Myocyte (in vitro differentiated cells): ENCODE measurements at regions not wholly inside any gene's neighbourhood (a gene's known extent, or its start where the extent isn't known, plus 50 kb on each side); places are given as distances from the start of the nearest gene placed in this dataset.

Experiments
- DNase-seq: peaks from one replicate; pipeline ENCODE4 v3.0.0-alpha.2; 2012; ENCODE audit warnings: low read depth

- DNase-seq = no peak
These were observed 233.1 kb upstream of the SOX11 start for GRCh38 chr2:5459041-5459440.

- no peak for DNase-seq
These were observed 227.5 kb upstream of the SOX11 start for GRCh38 chr2:5464657-5465056.

- no peak for DNase-seq
These were observed 226.3 kb upstream of the SOX11 start for GRCh38 chr2:5465859-5466258.

GRCh38 chr2:5467178-5467905 lies 224.8 kb upstream of the SOX11 start:
- DNase-seq = no peak

GRCh38 chr2:5472673-5473072 lies 219.5 kb upstream of the SOX11 start:
- DNase-seq = no peak

GRCh38 chr2:5473635-5474034 lies 218.5 kb upstream of the SOX11 start:
- no peak for DNase-seq

- no peak for DNase-seq
These were observed 217.5 kb upstream of the SOX11 start for GRCh38 chr2:5474716-5475115.

GRCh38 chr2:5479265-5479928 lies 212.8 kb upstream of the SOX11 start:
- DNase-seq = no peak

GRCh38 chr2:5482929-5483331 lies 209.3 kb upstream of the SOX11 start:
- peak; percentile 15 for DNase-seq

- DNase-seq = no peak
These were observed 207.3 kb upstream of the SOX11 start for GRCh38 chr2:5484868-5485267.

GRCh38 chr2:5491523-5491922 lies 200.7 kb upstream of the SOX11 start:
- DNase-seq = no peak

- no peak for DNase-seq
These were observed 198.9 kb upstream of the SOX11 start for GRCh38 chr2:5493256-5493655.

- no peak for DNase-seq
These were observed 198.0 kb upstream of the SOX11 start for GRCh38 chr2:5494212-5494611.

GRCh38 chr2:5495586-5495985 lies 196.6 kb upstream of the SOX11 start:
- no peak for DNase-seq

- DNase-seq = no peak
These were observed 194.3 kb upstream of the SOX11 start for GRCh38 chr2:5497874-5498273.

- DNase-seq = no peak
These were observed 190.4 kb upstream of the SOX11 start for GRCh38 chr2:5501807-5502206.

- DNase-seq = no peak
These were observed 189.8 kb upstream of the SOX11 start for GRCh38 chr2:5502385-5502784.

- no peak for DNase-seq
These were observed 187.4 kb upstream of the SOX11 start for GRCh38 chr2:5504756-5505155.

GRCh38 chr2:5507367-5507766 lies 184.8 kb upstream of the SOX11 start:
- no peak for DNase-seq

GRCh38 chr2:5509362-5509761 lies 182.8 kb upstream of the SOX11 start:
- no peak for DNase-seq

GRCh38 chr2:5510082-5510481 lies 182.1 kb upstream of the SOX11 start:
- DNase-seq = no peak

- DNase-seq = no peak
These were observed 176.5 kb upstream of the SOX11 start for GRCh38 chr2:5515693-5516092.

- no peak for DNase-seq
These were observed 172.9 kb upstream of the SOX11 start for GRCh38 chr2:5519286-5519685.
